ENCODE measurements at regions not wholly inside any gene's neighbourhood (a gene's known extent, or its start where the extent isn't known, plus 50 kb on each side); places are given as distances from the start of the nearest gene placed in this dataset.

GRCh38 chr4:129583868-129584267 lies 487.9 kb downstream of the C4orf33 start:
- Histone ChIP-seq H3K36me3 (ENCODE audit: control insufficient read depth, insufficient read depth, low read length) (no peaks in the 10 kb centered on the region), H3K4me3 (replicated peaks; ENCODE audit: low read depth, low read length) (no peak overlapping the region), H3K27me3 (replicated peaks; ENCODE audit: control insufficient read depth, insufficient read depth, low read length) (no peaks in the 10 kb centered on the region)
- TF ChIP-seq CTCF (IDR thresholded peaks at IDR 0.05; ENCODE audit: insufficient read depth, low read length, poor library complexity, severe bottlenecking), result no peak
- no peak for DNase-seq (ENCODE audit: extremely low read depth, insufficient read length)

- TF ChIP-seq CTCF (IDR thresholded peaks at IDR 0.05; ENCODE audit: insufficient read depth, low read length, poor library complexity, severe bottlenecking), result no peak
- H3K36me3 ChIP-seq (ENCODE audit: control insufficient read depth, insufficient read depth, low read length), result no peaks in the 10 kb centered on the region
- no peaks in the 10 kb centered on the region for H3K27me3 ChIP-seq (replicated peaks; ENCODE audit: control insufficient read depth, insufficient read depth, low read length)
- no peak overlapping the region for H3K4me3 ChIP-seq (replicated peaks; ENCODE audit: low read depth, low read length)
- DNase-seq (ENCODE audit: extremely low read depth, insufficient read length), result no peak
Observed at GRCh38 chr4:129598582-129598981, 502.6 kb downstream of the C4orf33 start.

DNA sequence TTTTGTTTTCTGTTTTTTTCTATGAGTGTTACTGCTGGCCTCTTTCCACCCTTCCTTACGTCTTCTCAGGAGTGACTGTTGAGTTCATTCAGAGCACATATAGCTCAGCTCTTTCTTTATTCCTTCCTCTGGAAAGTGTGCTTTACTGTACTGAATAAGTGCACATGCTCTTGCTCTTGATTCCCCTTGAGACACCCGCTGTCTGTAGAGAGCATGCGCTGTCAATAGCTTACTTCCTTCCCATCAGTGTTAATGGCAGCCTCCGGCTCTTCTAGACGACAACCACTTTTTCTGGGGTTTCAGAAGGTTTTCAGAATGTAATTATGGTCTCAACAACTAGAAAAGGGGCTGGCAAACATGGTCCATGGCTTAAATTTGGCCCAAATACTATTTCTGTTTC lies 504.9 kb downstream of the C4orf33 start:
- Histone ChIP-seq H3K4me3 (replicated peaks; ENCODE audit: low read depth, low read length) (no peak overlapping the region), H3K36me3 (ENCODE audit: control insufficient read depth, insufficient read depth, low read length) (no peaks in the 10 kb centered on the region), H3K27me3 (replicated peaks; ENCODE audit: control insufficient read depth, insufficient read depth, low read length) (no peaks in the 10 kb centered on the region)
- TF ChIP-seq CTCF (IDR thresholded peaks at IDR 0.05; ENCODE audit: insufficient read depth, low read length, poor library complexity, severe bottlenecking), result no peak
- DNase-seq (ENCODE audit: extremely low read depth, insufficient read length), result no peak

DNA sequence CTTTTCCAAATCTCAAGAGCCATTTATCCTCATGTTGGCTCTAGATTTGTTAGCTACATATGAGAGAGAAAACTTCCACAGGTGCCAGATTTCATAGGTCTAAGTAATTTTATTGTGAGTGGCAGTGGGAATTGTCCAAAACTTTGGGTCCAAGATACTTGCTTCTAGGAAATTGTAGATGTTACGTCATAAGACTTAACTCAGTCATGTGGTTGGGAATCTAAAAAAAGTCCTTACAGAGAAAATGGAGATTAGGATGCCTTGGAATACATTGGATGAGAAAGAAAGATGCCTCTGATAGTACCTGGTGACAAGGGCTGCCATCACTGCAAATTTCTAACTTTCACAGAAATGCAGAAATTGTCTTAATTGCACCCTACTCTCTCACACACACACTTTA lies 506.5 kb downstream of the C4orf33 start:
- H3K27me3 ChIP-seq (replicated peaks; ENCODE audit: control insufficient read depth, insufficient read depth, low read length), result no peaks in the 10 kb centered on the region
- H3K36me3 ChIP-seq (ENCODE audit: control insufficient read depth, insufficient read depth, low read length), result no peaks in the 10 kb centered on the region
- TF ChIP-seq CTCF (IDR thresholded peaks at IDR 0.05; ENCODE audit: insufficient read depth, low read length, poor library complexity, severe bottlenecking), result no peak
- no peak overlapping the region for H3K4me3 ChIP-seq (replicated peaks; ENCODE audit: low read depth, low read length)
- no peak for DNase-seq (ENCODE audit: extremely low read depth, insufficient read length)

DNA sequence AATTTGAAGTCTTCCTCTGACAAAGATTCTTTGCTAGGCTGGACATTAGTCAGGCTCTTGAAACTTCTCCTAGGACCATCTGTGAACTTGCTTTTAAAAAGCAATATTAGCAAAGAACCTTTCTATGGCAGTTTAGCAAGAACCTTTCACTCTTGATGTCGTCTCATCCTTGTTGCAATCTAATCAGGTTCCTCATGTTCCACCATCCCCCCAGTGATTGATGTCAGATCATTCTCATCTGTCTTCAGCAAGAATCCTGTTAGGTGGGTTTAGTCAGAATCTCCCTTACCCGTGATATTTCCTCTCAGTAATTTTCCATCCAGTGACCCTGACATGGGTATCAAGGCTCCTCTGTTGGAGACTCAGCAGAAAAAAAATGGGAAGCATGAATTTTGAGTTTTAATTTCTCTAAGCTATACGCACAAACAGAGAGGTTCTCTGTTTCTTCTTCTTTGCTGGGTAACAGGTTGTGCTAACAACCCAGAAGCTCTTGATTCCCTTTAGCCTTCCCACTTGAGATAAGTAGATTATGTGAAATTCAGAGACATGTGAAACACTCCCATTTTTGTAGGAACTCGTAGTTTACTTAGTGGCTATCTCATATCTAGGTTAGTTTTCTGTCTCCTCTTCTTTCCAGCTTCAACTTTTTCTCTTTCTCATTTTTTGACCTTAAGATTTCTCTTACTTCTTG lies 507.4 kb downstream of the C4orf33 start:
- H3K4me3 ChIP-seq (replicated peaks; ENCODE audit: low read depth, low read length), result no peak overlapping the region
- H3K36me3 ChIP-seq (ENCODE audit: control insufficient read depth, insufficient read depth, low read length), result no peaks in the 10 kb centered on the region
- no peak for DNase-seq (ENCODE audit: extremely low read depth, insufficient read length)
- no peaks in the 10 kb centered on the region for H3K27me3 ChIP-seq (replicated peaks; ENCODE audit: control insufficient read depth, insufficient read depth, low read length)
- TF ChIP-seq CTCF (IDR thresholded peaks at IDR 0.05; ENCODE audit: insufficient read depth, low read length, poor library complexity, severe bottlenecking), result no peak
